ENCODE measurements at regions not wholly inside any gene's neighbourhood (a gene's known extent, or its start where the extent isn't known, plus 50 kb on each side); places are given as distances from the start of the nearest gene placed in this dataset.

GRCh38 chr14:106549064-106549463 lies 1022.7 kb downstream of the TMEM121 start:
- TF ChIP-seq CTCF (IDR thresholded peaks at IDR 0.05) = no peak
- no peak for TF ChIP-seq POLR2A (IDR thresholded peaks at IDR 0.05)

Measured in heart left ventricle (tissue), 13 donors.